GM21717 (cell line): ENCODE measurements at regions not wholly inside any gene's neighbourhood (a gene's known extent, or its start where the extent isn't known, plus 50 kb on each side); places are given as distances from the start of the nearest gene placed in this dataset.

Experiments
- ATAC-seq: cut with Tn5 transposase; IDR thresholded peaks from one replicate; pipeline ENCODE4 v1.9.1; 2021; ENCODE audit warnings: mild to moderate bottlenecking, moderate library complexity; ENCODE audit not compliant: unreplicated experiment

DNA sequence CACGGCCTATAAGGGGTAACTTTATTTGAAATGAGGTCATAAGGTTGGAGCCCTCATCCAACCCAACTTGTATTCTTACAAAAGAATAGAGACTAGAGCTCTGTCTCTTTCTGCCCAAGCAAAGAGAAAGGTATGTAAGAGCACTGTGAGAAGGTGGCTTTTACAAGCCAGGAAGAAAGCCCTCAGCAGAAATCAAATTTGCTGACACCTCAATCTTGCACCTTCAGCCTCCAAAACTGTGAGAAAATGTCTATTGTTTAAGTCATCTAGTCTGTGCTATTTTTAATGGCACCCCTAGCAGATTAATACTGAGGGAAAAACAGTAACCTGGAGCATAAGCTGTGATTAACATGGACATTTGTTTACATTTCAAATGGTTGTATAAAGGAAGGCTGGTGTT lies 860.7 kb downstream of the PCDH7 start:
- ATAC-seq = no peak

DNA sequence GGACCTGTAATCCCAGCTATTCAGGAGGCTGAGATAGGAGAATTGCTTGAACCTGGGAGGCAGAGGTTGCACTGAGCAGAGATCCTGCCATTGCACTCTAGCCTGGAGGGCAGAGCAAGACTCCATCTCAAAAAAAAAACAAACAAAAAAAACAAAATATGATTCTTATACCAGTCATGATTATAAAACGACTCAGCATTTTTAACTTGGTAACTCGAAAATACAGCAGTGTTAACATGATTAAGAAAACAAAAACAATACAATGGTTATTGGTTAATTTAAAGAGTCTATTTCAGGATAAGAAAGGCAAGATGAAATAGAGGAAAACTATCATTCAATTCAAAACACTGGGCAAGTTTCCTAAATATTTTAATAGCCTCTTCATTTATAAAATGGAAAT lies 865.3 kb downstream of the PCDH7 start:
- no peak for ATAC-seq

DNA sequence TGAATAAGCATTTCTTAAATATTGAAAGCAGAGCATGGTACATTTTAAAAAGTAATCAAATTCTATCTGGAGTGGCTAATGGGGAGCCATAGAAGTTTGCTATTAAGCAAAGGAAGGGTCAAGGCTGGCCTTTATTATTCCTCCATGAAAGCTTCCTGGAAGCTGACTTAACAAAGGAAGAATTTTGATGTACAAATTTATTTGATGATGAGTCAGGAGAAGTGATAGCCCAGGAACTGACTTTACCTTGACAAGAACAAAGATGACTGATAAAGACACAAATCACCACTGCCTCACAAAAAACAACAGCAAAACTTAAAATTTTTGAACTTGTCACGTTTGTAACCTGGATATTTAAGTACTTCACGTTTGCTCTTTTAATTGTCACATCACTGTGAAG lies 872.1 kb downstream of the PCDH7 start:
- ATAC-seq = no peak

DNA sequence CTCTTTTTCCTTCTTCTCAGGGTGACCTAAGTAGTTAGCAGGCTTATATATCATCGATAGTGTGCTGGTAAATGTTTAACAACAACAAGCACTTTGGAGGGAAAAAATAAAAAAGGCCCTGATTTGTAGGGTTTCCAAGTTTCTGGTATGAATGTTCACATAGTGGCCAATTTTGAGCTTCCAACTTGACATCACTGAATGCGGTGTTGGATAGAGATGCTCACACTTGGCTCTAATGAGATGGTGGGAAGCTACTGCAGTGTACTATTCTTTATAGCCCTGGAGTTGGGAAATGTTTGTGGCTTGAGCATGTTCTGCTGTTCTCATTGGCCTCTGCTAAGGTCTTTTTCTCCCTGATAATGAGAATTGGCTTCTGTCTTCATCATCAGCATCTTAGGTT lies 875.3 kb downstream of the PCDH7 start:
- ATAC-seq = no peak

DNA sequence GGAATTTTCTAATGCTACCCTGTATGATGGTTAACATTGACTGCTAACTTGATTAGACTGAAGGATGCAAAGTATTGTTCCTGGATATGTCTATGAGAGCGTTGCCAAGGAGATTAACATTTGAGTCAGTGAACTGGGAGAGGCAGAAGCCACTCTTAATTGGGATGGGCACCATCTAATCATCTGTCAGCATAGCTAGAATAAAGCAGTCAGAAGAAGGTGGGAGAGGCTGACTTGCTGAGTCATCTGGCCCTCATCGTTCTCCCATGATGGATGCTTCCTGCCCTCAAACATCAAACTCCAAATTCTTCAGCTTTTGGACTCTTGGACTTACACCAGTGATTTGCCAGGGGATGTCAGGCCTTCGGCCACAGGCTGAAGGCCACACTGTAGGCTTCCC lies 878.5 kb downstream of the PCDH7 start:
- no peak for ATAC-seq

DNA sequence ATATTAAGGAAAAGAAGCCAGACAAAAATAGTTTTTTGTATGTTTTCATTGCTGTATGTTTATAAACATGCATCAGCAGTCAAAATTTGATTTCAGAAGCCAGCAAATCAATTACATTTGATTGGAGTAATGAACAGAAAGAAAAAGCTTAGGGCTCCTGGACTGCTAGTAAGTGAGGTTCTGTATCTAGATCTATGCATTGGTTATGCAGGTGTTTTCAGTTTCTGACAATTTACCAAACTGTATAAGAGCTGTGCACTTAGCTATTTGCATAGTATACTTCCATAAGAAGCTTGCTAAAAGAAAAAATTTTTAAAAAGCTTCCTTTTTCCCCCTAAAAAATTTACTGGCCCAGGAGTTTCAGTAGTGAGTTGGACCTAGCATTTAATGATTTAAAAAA lies 881.6 kb downstream of the PCDH7 start:
- no peak for ATAC-seq

DNA sequence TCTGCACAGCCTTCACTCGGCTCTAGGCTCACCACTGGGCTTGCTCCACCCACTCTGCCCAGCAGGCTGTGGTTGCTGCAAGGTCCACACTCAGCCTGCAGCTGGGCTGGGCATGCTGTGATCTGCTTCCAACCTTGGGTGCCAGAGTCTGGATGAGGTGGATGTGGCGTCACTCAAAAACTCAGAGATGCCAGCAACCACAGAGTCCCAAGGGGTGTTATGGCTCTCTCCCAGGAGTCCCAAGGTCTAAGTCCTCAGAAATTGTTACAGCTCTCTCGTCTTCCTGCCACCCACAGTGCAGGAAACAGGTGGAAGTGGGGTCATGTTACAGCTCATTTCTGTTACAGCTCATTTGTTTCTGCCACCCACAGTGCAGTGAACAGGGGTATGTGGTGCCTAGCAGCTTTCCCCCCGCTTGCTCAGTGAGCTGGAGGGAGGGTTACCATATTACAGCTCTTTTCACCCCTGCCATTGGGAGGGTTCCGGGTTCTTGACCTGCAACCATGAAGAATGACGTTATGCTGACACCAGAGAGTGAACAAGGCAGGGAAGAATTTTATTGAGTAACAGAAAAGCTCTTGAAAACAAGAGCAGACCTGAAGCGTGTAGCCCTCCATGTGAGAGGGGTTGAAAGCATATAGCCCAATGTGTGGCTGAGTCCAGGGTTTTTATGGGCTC lies 893.9 kb downstream of the PCDH7 start:
- ATAC-seq = no peak

DNA sequence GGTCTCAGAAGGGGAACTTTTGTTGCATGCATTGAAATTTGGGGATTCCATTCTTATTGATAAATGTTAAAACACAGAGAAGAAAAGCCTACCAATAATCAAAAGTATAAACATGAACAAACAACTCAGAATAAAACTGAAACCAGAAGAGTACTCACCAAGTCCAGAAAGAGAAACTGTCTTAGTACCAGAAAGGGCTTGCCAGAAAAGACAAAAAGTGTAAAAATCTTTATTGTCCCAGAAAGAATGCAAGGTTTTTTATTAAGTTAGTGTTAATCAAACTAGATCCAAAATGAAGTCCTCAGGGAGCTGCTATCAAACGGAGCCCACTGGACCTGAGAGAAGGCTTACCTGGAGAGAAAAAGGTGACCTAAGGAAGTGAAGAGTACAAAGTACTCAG lies 897.5 kb downstream of the PCDH7 start:
- no peak for ATAC-seq

DNA sequence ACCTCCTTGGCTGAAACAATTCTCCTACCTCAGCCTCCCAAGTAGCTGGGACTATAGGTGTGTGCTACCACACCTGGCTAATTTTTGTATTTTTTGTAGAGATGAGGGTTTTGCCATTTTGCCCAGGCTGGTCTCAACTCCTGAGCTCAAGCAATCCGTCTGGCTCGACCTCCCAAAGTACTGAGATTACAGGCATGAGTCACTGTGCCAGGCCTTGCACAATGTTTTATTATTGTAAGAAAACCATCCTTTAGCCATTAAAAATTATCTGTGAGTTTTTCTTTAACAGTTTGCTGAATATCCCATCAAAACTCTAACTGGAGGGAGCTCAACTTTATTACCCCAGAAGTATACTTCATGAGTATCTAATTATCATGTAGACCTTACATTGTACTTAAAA lies 900.3 kb downstream of the PCDH7 start:
- ATAC-seq = no peak

DNA sequence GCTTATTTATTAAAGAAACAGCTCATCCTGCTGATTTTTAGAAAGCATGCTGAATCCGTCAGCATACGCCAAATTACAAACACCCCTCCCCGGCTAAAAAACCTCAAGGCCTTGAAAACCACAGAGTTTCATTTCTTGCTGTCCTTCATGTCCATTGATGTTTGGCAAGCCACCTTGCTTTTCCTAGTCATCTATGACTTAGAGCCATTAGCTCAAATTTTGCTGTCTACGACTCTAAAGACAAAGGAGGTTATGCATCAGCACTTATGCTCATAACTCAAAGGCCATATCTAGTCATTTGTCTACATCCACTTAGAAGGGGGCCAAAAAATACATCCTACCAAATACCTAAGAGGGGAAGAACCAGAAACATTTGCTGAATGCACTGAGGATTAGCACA lies 925.1 kb downstream of the PCDH7 start:
- no peak for ATAC-seq

DNA sequence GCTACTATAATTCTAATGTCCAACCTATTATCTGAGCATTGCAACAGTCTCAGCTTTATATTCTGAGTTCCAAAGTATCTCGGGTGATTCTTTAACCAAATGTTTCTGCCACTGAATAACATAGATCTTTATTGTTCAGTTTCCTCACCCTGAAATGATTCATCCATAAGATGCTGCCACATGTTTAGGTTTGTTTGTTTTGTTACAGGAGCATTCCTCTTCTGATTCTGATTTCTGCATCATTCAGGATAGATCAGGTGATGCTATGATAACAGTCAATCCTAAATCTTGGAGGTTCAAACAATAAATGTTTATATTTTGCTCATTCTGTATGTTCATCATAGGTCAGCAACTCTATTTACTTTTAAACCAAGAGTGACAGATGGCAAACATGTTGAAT lies 927.6 kb downstream of the PCDH7 start:
- ATAC-seq = no peak

DNA sequence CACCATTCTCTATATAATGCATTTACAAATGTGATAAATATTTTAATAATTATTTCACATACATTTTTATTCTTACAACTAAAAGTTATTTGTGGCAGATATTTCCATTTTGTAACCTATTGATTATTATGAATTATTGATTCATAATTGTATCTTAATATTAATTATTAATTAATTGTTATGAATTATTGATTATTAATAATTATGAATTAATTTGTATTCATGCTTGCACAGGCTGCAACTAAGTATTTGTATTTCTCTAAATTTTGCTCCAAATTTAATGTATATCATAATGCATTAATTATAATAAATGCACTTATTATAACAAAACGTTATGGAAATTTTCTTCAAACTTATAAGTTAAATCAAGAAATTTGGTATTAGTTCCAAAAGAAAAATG lies 929.7 kb downstream of the PCDH7 start:
- no peak for ATAC-seq

DNA sequence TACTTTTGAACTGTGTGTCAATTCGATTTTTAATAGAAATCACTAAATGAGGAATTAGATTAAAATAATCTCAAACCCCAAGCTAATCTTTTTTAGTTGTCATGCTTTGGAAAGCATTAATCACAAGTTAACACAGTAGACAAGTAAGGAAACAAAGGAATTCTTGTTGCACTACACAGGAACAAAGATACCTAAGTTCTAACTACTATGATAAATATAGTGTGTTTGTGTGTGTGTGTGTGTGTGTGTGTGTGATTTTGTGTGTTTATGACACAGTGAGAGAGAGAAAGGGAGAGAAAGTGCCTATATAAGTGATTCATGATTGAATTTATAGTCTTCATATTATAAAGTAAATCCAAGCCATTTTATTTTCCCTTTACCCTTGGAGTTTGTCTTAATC lies 931.4 kb downstream of the PCDH7 start:
- ATAC-seq = no peak

DNA sequence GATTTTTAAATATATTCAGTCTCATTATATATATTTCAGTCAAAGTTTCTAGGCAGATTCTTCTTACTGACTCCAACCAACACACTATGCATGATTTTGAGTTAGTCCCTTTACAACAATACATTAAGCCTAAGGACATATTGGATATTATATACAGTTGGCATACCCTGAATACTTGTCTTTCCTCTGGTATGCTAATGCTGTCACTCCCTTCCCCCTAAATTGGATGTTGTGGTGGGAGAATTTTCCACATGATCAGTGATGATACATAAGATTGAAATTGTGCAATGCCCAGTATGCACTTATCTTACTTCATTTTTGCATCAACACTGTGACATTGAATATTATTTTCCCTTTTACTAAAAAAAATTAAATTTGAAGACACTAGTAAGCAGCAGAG lies 935.2 kb downstream of the PCDH7 start:
- no peak for ATAC-seq

DNA sequence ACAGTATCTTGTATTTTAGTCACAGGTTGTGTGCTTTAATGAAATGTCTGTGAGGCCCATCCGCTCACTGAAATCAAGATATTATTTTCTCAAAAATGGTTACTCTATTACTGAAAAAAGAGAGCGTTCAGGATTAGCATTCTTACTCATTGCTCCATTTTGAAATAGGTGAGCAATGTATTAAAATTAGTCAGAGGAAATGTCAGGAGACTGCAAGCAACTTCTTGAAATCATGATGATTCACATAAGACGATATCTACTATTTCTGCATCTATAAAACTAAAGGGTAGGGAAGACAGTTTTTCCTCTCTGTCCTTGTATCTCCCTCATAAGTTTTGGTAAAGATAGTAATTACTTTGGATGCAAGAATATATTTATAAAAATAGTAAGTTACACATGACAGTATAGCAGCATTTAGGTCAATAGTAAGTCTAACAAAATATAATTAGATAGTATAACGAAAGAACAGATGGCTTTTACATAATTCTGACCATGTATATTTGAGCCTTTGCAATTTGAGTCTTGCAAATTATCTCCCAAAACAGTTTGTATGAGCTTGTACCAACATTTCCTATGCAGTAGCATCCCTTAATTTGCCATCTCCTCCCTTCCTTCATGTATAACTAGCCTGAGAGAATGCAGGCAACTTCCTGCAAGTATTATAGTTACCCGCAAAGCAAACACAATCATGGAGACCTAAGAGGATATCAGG lies 937.8 kb downstream of the PCDH7 start:
- ATAC-seq = no peak

DNA sequence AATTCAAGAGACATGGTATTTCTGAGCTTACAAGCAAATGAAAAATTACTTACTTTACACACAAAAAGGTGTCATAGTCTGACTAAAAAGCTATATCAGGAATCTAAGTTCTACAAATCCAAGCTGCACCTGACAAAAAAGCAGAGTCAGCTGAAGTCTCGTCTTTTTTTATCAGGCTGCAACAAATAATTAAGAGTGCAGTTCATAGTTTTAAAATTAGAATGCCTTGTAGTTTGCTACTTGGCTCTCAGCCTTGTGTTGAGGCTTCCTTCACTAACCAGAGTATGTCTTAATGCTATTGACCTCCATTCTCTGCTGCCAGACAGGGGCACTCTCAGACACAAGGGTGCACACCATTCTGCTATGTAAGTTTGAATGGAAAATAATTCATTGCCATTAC lies 940.7 kb downstream of the PCDH7 start:
- ATAC-seq = no peak

DNA sequence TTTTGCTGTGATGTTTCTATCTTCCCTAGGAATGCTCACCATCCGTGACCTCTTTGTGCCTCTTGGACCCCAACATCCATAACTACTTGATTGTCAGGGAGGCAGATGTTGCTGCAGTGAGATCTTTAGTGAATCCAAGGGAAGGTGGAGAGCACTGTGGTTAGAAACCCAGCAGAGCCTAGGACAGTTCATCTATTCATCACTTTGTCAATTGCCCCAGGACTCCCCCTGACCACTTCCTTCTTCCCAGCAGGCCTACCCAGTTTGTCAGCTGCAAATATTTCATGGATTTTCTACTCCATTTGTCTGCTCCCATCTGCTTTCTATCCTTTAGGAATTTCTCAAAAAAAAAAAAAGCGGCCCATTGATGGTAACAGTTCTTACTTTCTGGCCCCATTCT lies 942.8 kb downstream of the PCDH7 start:
- ATAC-seq = no peak

DNA sequence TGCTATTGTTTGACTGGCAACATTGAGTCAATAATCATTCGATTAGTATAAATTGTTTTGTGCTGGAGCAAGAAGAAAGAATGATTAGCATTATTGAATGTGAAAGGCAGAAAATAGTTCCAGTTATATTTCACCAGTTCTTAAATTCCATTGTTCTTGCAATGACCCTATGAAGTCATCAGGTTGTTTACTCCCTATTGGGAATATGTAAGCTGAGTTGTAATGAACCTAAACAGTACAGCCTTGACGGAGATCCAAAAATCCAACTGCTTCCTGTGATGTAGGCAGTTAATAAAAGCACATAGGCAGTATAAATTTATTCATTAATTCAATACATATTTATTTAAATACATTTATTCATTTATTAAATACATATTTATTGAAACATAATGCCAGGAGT lies 947.5 kb downstream of the PCDH7 start:
- ATAC-seq = no peak

DNA sequence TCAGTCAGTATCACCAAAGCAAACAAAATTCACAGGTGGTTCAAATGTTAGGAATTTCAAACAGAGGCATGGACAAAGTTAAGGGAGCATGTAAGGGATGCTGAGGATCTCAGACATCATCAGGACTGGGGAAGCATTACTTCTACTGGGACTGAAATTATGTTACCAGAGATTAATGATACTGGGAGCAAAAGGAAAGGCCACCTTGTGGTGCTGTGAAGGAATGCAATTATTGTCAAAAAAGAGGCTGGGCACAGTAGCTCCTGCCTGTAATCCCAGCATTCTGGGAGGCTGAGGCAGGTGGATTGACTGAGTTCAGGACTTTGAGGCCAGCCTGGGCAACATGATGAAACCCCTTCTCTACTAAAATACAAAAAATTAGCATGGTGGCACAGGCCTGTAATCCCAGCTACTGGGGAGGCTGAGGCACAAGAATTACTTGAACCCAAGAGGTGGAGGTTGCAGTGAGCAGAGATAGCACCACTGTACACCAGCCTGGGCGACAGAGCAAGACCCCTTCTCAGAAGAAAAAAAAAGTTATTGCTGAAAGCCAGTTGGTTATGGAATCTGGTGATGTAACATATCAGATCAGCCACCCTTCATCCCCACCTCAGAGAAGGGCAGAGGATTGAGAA lies 954.3 kb downstream of the PCDH7 start:
- no peak for ATAC-seq

DNA sequence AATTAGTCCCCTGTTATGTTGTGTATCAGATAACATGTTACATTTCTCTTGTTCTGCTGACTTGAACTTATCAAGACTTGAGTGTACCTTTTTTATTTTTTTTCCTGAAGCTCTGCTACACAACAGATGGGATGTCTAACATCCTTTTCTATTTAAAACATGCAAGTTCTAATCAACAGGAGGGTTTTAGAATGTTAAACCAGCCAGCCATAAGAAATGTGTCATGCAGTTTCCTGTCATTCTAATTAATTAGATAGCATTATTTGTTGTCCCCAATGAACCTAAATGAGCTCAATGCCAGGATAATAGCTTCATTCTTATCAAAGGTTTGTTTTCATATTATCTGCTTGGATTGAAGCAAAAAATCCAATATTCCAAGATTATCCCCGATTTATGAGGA lies 958.2 kb downstream of the PCDH7 start:
- ATAC-seq = no peak

DNA sequence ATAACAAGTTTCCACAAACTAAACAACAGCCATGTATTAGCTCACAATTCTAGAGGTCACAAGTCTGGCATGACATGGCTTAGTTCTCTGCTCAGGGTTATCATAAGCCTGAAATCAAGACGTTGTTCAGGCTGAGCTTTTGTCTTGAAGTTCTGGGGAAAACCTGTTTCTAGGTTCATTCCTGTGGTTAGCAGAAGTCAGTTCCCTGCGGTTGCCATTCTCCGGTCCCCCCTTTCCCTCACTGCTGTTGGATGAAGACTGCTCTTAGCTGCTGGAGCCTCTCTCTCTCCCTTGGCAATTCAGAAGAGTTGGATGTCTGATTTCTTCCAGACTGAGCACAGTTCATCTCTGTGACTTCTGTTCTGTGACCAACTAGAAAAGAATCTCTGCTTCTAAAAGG lies 962.6 kb downstream of the PCDH7 start:
- no peak for ATAC-seq

DNA sequence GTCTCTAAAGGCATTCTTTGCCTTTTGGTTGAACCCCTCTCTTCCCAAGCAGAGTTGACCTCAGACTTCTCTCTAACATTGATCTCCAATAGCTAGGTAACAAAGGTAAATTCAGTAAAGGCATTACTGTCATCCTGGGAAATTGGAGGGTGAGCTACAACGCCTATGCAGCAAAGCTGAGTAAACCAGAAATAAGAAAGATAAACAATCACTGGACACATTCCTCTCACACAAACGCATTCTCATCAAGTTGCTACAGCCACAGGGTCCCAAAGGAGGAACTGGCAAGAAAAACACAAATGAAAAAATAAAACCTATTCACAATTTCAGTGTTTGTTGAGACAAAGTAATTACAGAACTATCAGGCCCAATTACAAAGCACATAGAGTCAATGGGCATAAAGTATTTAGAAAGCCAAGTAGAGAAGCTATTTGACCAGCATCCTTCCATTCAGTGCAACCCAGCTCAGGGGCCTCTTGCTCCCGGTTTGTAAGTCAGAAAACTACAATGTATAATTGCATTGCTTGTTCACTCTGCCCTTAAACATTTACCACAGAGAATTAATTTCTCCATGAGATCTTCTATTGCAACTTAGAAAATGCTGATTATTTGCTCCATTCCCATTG lies 967.7 kb downstream of the PCDH7 start:
- no peak for ATAC-seq
